Keratinocyte (primary cell): ENCODE measurements at regions not wholly inside any gene's neighbourhood (a gene's known extent, or its start where the extent isn't known, plus 50 kb on each side); places are given as distances from the start of the nearest gene placed in this dataset.

Experiments used
- DNase-seq: peaks from one replicate; pipeline ENCODE4 v3.0.0-alpha.2; 2011; ENCODE audit warnings: low read depth, missing footprints, low spot score
- FAIRE-seq: peaks from 2 replicates; lab custom pipeline; 2011; peaks lifted over from hg19 to GRCh38; lab: Jason Lieb, UNC
- H2AFZ ChIP-seq: 2 replicates; pipeline ENCODE4 v1.6.0; 2012; ENCODE audit warnings: low read length, control low read depth, inconsistent platforms; ENCODE audit not compliant: control insufficient read depth
- H3K27ac ChIP-seq: 2 replicates; pipeline ENCODE4 v1.5.1; 2011; ENCODE audit warnings: low read length; ENCODE audit not compliant: control insufficient read depth, insufficient read depth
- H3K27me3 ChIP-seq: 3 replicates; pipeline ENCODE4 v1.6.0; 2011; ENCODE audit warnings: low read length; ENCODE audit not compliant: control insufficient read depth, insufficient read depth; ENCODE audit errors: extremely low read depth
- H3K36me3 ChIP-seq, 2 experiments: 2 replicates in 1 of 2; 3 replicates in 1 of 2; pipeline ENCODE4 v1.5.1; 2011; ENCODE audit warnings: low read length in 2 of 2, mild to moderate bottlenecking in 1 of 2; ENCODE audit not compliant: control insufficient read depth in 2 of 2, insufficient read depth in 2 of 2; ENCODE audit errors: extremely low read depth in 1 of 2
- H3K4me1 ChIP-seq: 3 replicates; pipeline ENCODE4 v1.5.1; 2011; ENCODE audit warnings: low read length; ENCODE audit not compliant: control insufficient read depth, insufficient read depth; ENCODE audit errors: extremely low read depth
- H3K4me2 ChIP-seq: 3 replicates; pipeline ENCODE4 v1.6.0; 2011; ENCODE audit warnings: low read depth, low read length; ENCODE audit not compliant: control insufficient read depth, insufficient read depth; ENCODE audit errors: extremely low read depth
- H3K4me3 ChIP-seq, 3 experiments: fragments of 200-600 bp in 1 of 3; sonication (generic) in 1 of 3; 2 replicates in 2 of 3; 3 replicates in 1 of 3; pipeline ENCODE4 v1.5.1; 2011 to 2016; ENCODE audit warnings: low read length in 3 of 3, mild to moderate bottlenecking in 3 of 3, control low read depth in 2 of 3, inconsistent platforms in 1 of 3, low read depth in 1 of 3, mixed read lengths in 1 of 3, mixed run types in 1 of 3, moderate library complexity in 1 of 3; ENCODE audit not compliant: control insufficient read depth in 2 of 3, insufficient read depth in 2 of 3; ENCODE audit errors: extremely low read depth in 1 of 3
- H3K79me2 ChIP-seq: 2 replicates; pipeline ENCODE4 v1.6.0; 2012; ENCODE audit warnings: low read length; ENCODE audit not compliant: control insufficient read depth, insufficient read depth
- H3K9ac ChIP-seq: 3 replicates; pipeline ENCODE4 v1.6.0; 2011; ENCODE audit warnings: low read length; ENCODE audit not compliant: control insufficient read depth, insufficient read depth; ENCODE audit errors: extremely low read depth
- H3K9me1 ChIP-seq: 3 replicates; pipeline ENCODE4 v1.6.0; 2011; ENCODE audit warnings: low read length; ENCODE audit not compliant: control insufficient read depth, insufficient read depth; ENCODE audit errors: extremely low read depth
- H3K9me3 ChIP-seq: 2 replicates; pipeline ENCODE4 v1.5.1; 2012; ENCODE audit warnings: low read depth, low read length; ENCODE audit not compliant: control insufficient read depth
- H4K20me1 ChIP-seq: 3 replicates; pipeline ENCODE4 v1.6.0; 2011; ENCODE audit warnings: low read length; ENCODE audit not compliant: control insufficient read depth, insufficient read depth; ENCODE audit errors: extremely low read depth
- EZH2 ChIP-seq: IDR thresholded peaks from one replicate; pipeline ENCODE4 v1.6.1; 2012; ENCODE audit warnings: inconsistent platforms, mild to moderate bottlenecking, low read length, moderate library complexity
- dilution Hi-C: fragments of 300-500 bp; cut with MboI; formaldehyde crosslinking; loops from one replicate; pipeline ENCODE4 v1.7.0; 2020; ENCODE audit warnings: low sequenced_read_pairs; ENCODE audit not compliant: extremely low pct_ligation_motif_present
- TF ChIP-seq, protein P1 (sequence below), 3 experiments: IDR thresholded peaks in 1 of 3; conservative IDR thresholded peaks in 1 of 3; optimal IDR thresholded peaks in 1 of 3; 2 replicates in 2 of 3; 3 replicates in 1 of 3; pipeline versions ENCODE3 to v1.5.1; 2011; ENCODE audit warnings: low read length in 3 of 3, mild to moderate bottlenecking in 3 of 3, moderate library complexity in 2 of 3, control low read depth in 1 of 3, inconsistent platforms in 1 of 3; ENCODE audit not compliant: insufficient read depth in 2 of 3; ENCODE audit errors: extremely low read depth in 1 of 3

DNA sequence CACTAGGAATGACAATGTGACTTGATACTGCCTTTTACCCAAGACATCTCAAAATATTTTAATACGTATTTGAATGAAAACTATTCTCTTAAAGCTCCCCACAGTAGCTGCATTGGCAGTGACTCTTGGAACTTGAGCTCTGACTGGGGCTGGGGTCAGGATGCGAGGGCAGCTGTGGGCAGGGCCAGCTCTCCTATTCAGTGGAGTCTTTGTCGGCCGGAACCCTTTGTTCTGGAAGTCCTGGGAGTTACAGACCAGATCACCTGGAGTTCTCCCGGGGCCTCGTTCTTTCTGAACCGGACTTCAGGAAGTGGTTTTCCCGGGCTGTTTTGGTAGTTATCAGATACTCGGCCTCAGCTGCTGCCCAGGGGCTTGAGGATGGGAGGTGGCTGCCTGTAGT, 84.9 kb downstream of the NPIPB11 start:
- no peak overlapping the region for H3K4me3 ChIP-seq
- no peak overlapping the region for H3K9ac ChIP-seq
- FAIRE-seq = no peak
- H3K79me2 ChIP-seq = no peaks in the 10 kb centered on the region
- no peak for DNase-seq
- no peak overlapping the region for H3K4me2 ChIP-seq
- H2AFZ ChIP-seq = no peak overlapping the region
- no peaks in the 10 kb centered on the region for H3K9me3 ChIP-seq
- H4K20me1 ChIP-seq = no peaks in the 10 kb centered on the region
- no peak overlapping the region for H3K27ac ChIP-seq
- TF ChIP-seq EZH2 = no peak
- TF ChIP-seq, protein P1, sequence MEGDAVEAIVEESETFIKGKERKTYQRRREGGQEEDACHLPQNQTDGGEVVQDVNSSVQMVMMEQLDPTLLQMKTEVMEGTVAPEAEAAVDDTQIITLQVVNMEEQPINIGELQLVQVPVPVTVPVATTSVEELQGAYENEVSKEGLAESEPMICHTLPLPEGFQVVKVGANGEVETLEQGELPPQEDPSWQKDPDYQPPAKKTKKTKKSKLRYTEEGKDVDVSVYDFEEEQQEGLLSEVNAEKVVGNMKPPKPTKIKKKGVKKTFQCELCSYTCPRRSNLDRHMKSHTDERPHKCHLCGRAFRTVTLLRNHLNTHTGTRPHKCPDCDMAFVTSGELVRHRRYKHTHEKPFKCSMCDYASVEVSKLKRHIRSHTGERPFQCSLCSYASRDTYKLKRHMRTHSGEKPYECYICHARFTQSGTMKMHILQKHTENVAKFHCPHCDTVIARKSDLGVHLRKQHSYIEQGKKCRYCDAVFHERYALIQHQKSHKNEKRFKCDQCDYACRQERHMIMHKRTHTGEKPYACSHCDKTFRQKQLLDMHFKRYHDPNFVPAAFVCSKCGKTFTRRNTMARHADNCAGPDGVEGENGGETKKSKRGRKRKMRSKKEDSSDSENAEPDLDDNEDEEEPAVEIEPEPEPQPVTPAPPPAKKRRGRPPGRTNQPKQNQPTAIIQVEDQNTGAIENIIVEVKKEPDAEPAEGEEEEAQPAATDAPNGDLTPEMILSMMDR (optimal IDR thresholded peaks at IDR 0.05 in 1 of 3, IDR thresholded peaks at IDR 0.05 in 1 of 3, conservative IDR thresholded peaks at IDR 0.05 in 1 of 3; ENCODE audit: extremely low read depth in 1 of 3, insufficient read depth in 2 of 3, low read length in 3 of 3) = no peak
- H3K36me3 ChIP-seq = no peaks in the 10 kb centered on the region
- no peaks in the 10 kb centered on the region for H3K4me1 ChIP-seq
- H3K9me1 ChIP-seq = no peaks in the 10 kb centered on the region
- dilution Hi-C loops = no loop called here
- H3K27me3 ChIP-seq = no peaks in the 10 kb centered on the region

DNA sequence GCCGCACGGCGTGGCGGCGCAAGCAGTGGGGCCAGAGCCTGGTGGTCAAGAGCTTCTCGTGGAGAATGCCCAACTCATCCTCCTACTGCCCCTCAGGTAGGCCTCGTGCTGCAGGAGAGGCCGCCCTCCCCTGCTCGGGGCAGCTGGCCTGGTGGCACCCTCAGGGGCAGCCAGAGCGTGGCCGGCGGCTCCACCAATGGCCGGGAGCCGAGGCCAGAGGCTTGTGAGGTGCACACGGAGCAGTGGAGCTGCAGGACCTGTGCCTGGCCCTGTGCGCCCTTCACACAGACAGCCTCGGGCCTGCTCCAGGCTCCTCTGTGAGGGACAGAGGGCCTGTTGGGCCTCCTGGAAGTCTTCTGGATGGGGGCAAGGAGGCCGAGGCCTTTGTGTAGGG, 85.5 kb downstream of the NPIPB11 start:
- Histone ChIP-seq H3K4me1 (no peaks in the 10 kb centered on the region), H3K9ac (no peak overlapping the region), H3K9me3 (no peaks in the 10 kb centered on the region), H3K9me1 (no peaks in the 10 kb centered on the region), H4K20me1 (no peaks in the 10 kb centered on the region), H3K79me2 (no peaks in the 10 kb centered on the region), H3K27ac (no peak overlapping the region), H3K27me3 (no peaks in the 10 kb centered on the region), H3K36me3 (no peaks in the 10 kb centered on the region), H3K4me3 (no peak overlapping the region), H2AFZ (no peak overlapping the region), H3K4me2 (no peak overlapping the region)
- no peak for FAIRE-seq
- TF ChIP-seq EZH2 = no peak
- TF ChIP-seq, protein P1 (optimal IDR thresholded peaks at IDR 0.05 in 1 of 3, IDR thresholded peaks at IDR 0.05 in 1 of 3, conservative IDR thresholded peaks at IDR 0.05 in 1 of 3; ENCODE audit: extremely low read depth in 1 of 3, insufficient read depth in 2 of 3, low read length in 3 of 3) = no peak
- DNase-seq = no peak
- dilution Hi-C loops = no loop called here
